HFF-Myc (cell line): ENCODE measurements at regions not wholly inside any gene's neighbourhood (a gene's known extent, or its start where the extent isn't known, plus 50 kb on each side); places are given as distances from the start of the nearest gene placed in this dataset.

Experiments used
- DNase-seq: peaks from one replicate; pipeline ENCODE4 v3.0.0-alpha.2; 2011; ENCODE audit warnings: low read depth; ENCODE audit errors: extremely low read depth
- H3K4me3 ChIP-seq: replicated peaks from 2 replicates; pipeline ENCODE4 v1.5.1; 2011; ENCODE audit warnings: low read depth, mild to moderate bottlenecking, control low read depth, low read length
- TF ChIP-seq, protein P1 (sequence below): IDR thresholded peaks from 2 replicates; pipeline ENCODE4 v1.5.1; 2012; ENCODE audit warnings: mild to moderate bottlenecking, low read depth, low read length, control low read depth; ENCODE audit errors: missing control alignments

DNA sequence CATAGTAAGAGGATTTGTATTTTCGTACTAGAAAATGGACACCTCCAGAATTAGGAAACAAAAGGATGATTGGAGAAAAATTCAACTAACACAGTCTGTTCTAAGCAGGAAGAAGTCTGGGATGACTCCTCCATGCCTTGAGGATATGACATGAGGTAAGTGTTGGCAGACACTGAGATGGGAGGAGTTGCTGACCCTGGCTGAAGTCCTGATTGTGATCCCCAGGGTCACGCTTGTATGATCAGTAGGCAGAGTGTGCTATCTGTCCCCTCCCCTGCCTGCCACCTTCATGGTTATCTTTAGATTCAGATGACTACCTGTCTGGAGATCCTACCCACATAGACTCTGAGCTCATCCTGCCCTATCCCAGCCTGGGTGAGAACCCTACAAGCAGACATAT is 249.1 kb downstream of the C1orf94 start:
- TF ChIP-seq, protein P1, sequence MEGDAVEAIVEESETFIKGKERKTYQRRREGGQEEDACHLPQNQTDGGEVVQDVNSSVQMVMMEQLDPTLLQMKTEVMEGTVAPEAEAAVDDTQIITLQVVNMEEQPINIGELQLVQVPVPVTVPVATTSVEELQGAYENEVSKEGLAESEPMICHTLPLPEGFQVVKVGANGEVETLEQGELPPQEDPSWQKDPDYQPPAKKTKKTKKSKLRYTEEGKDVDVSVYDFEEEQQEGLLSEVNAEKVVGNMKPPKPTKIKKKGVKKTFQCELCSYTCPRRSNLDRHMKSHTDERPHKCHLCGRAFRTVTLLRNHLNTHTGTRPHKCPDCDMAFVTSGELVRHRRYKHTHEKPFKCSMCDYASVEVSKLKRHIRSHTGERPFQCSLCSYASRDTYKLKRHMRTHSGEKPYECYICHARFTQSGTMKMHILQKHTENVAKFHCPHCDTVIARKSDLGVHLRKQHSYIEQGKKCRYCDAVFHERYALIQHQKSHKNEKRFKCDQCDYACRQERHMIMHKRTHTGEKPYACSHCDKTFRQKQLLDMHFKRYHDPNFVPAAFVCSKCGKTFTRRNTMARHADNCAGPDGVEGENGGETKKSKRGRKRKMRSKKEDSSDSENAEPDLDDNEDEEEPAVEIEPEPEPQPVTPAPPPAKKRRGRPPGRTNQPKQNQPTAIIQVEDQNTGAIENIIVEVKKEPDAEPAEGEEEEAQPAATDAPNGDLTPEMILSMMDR = no peak
- no peak for DNase-seq
- no peak overlapping the region for H3K4me3 ChIP-seq

DNA sequence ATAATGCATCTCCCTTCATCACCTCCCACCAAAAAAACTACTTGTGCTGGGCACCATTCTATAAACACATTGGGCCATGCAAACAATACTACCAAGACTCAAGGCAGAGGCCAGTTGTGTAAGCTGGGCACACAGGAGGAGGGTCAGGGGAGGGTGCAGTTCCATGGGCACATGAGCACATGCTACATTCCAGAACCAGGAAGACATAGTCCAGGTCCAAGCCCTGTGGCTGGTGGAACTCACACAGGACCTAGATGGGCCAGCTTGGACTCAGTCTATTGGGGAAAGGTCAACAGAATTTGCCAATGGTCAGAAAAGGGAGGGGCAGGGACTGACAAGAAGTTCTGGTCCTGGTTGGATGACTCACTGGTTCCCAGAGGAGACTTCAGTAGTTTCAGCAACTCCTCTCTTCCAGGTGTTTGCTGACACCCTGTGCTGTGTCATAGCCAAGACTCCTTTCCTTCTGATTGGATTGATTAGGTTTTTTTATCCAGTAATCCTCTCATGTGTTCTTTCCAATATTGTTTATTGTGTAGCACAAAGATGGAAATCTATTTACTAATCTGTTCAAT is 249.7 kb downstream of the C1orf94 start:
- TF ChIP-seq, protein P1 = no peak
- H3K4me3 ChIP-seq = no peak overlapping the region
- DNase-seq = no peak

DNA sequence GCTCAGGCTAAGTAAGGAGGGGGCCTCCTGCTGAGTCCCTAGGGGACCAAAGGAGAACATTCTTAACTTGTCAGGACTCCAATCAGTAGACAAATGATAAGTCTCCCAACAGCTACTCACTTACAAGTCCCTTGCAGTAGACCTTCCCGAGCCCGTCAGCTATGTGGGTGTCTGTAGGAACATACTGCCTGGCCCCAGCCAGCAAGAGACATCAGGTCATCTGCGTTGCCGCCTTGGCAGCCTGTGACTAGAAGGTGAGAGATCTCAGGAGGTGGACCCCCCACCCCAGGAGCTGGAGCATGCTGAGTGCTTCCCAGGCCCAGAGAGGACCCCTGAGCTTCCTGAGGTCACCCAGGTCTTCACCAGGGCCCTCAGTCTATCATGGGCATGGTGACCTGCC is 250.5 kb downstream of the C1orf94 start:
- H3K4me3 ChIP-seq = no peak overlapping the region
- DNase-seq = no peak
- TF ChIP-seq, protein P1 = no peak

DNA sequence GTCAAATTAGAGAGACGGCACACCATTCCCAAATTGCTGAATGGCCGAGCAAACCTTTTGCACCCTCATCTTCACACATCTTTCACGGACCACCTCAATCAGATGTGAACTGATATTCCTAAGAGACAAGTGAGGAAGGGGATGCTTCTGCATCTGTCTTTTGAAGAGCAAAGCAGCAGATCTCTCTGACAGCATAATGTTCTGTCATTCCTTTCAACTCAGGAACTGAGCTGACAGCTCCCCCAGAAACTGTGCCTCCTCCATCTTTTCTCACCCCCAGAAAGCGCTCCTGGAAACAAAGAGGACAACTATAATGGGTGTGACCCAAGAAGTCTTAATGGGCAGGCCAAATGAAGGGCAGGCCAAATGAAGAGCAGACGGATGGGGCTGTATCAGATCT is 256.4 kb downstream of the C1orf94 start:
- no peak overlapping the region for H3K4me3 ChIP-seq
- TF ChIP-seq, protein P1 = no peak
- no peak for DNase-seq

DNA sequence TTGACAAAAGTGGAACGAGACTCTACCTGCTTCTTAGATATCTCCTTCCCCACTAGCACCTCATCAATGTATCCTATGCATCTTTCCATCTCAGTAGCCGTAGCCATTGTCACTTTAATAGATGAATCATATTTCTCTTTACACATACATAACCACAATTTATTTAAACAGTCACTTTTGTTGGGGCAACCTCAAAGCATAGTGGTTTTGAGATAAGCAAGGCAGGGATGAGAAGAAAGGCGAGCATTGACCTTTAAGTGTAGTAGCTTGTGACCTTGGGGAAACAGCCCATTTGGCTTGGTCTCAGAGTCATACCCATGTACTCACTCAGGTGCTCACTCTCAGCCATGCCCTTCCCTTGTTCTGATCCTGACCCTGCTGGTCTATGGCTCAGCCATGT is 260.1 kb downstream of the C1orf94 start:
- TF ChIP-seq, protein P1 = no peak
- DNase-seq = no peak
- no peak overlapping the region for H3K4me3 ChIP-seq

DNA sequence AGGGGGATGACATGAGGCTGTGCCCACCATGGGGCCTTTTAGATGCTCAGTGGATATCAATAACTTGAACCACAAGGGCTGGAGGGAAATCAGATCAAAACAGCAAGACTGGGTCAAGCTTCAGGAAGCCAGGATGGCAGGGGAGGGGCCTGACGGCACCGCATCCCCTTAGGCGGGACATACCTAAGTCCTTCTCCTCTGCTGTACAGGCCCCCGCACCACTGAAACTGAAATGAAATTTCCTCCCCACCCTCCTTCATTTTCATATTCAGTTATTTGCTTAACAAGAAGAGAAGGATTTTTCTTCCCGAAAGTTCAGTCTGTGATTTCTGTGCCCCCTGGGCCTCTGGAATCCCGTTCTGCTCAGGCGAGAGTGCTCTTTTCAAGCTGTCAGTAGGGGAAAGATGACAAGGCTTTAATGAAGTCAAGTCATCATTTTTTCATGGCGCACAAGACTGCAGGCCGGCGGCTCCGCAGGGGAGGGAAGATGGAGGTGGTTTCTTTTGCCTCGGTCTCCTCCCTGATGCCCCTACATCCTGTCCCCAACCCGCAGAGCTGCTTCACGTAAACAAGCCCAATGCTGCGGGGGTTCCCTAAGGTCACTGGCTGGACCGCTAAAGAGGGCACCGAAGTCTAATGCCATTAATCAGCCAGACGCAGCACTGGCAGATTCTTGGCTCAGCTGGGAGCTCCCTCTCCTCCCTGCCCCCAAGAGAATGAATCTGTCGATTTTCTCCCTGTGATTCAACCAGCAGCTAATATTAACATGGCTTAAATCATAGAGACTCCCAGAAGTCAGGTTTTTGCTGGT is 264.8 kb downstream of the C1orf94 start:
- TF ChIP-seq, protein P1 = no peak
- no peak overlapping the region for H3K4me3 ChIP-seq
- no peak for DNase-seq
